K562 (cell line): ENCODE measurements at regions not wholly inside any gene's neighbourhood (a gene's known extent, or its start where the extent isn't known, plus 50 kb on each side); places are given as distances from the start of the nearest gene placed in this dataset.

Source experiments
- ATAC-seq: fragments of 200-7000 bp; cut with Tn5 transposase; 3 replicates; pipeline ENCODE4 v1.9.1; 2020; ENCODE audit warnings: moderate library complexity
- BruUV-seq: library from RNA; stranded (reverse); fragments of 400-500 nt; replicated peaks from 2 replicates; lab custom pipeline; 2021; lab: Mats Ljungman, UMichigan
- CTCF ChIA-PET: fragments of 300-600 bp; formaldehyde crosslinking; extraction: SDS; loops from one replicate; lab custom pipeline; 2021; ENCODE audit warnings: low intra/inter-chr PET ratio; lab: Yijun Ruan, JAX
- POLR2A ChIA-PET: fragments of 300-600, 350-650 bp; sonication (Branson Sonifier 250); formaldehyde crosslinking; extraction: SDS; loops from one replicate; lab custom pipeline; 2021; ENCODE audit warnings: antibody characterized with exemption, inconsistent platforms; lab: Yijun Ruan, JAX
- DNase-seq, 4 experiments: peaks; one replicate each; pipeline versions ENCODE4 v3.0.0 to v3.0.0-alpha.2; 2011 to 2018; ENCODE audit warnings: low spot score in 3 of 4, mixed read lengths in 3 of 4; ENCODE audit errors: extremely low read depth in 1 of 4
- FAIRE-seq: peaks from 2 replicates; lab custom pipeline; 2011; peaks lifted over from hg19 to GRCh38; lab: Jason Lieb, UNC
- H2AFZ ChIP-seq: 2 replicates; pipeline ENCODE4 v1.6.0; 2011; ENCODE audit warnings: low read depth, low read length, control low read depth, inconsistent platforms
- H3K27ac ChIP-seq: fragments of 200-600 bp; 3 replicates; pipeline ENCODE4 v1.8.0; 2011; ENCODE audit warnings: low read depth, mild to moderate bottlenecking, control low read depth, inconsistent platforms, low read length, moderate library complexity, mixed read lengths; ENCODE audit errors: extremely low read depth
- H3K27me3 ChIP-seq, 2 experiments: fragments of 300-600 bp in 1 of 2; 2 replicates in 1 of 2; 3 replicates in 1 of 2; pipeline versions ENCODE4 v1.6.0 to v1.8.0; 2011; ENCODE audit warnings: inconsistent platforms in 2 of 2, low read length in 2 of 2, mild to moderate bottlenecking in 1 of 2, mixed read lengths in 1 of 2, moderate library complexity in 1 of 2; ENCODE audit not compliant: control insufficient read depth in 2 of 2, insufficient read depth in 2 of 2
- H3K36me3 ChIP-seq: fragments of 300-600 bp; 3 replicates; pipeline ENCODE4 v1.8.0; 2011; ENCODE audit warnings: mild to moderate bottlenecking, low read length, inconsistent platforms; ENCODE audit not compliant: control insufficient read depth, insufficient read depth
- H3K4me1 ChIP-seq, 2 experiments: fragments of 200-600 bp in 1 of 2; replicated peaks in 1 of 2; 2 replicates in 1 of 2; 3 replicates in 1 of 2; pipeline versions ENCODE4 v1.5.1 to v1.8.0; 2011; ENCODE audit warnings: inconsistent platforms in 2 of 2, low read length in 2 of 2, mild to moderate bottlenecking in 1 of 2, mixed read lengths in 1 of 2, moderate library complexity in 1 of 2; ENCODE audit not compliant: control insufficient read depth in 2 of 2, insufficient read depth in 2 of 2
- H3K4me2 ChIP-seq: 2 replicates; pipeline ENCODE4 v1.6.1; 2011; ENCODE audit warnings: low read length, control low read depth, inconsistent platforms, mixed read lengths; ENCODE audit not compliant: insufficient read depth
- H3K4me3 ChIP-seq: fragments of 200-600 bp; sonication (generic), shearing (Covaris generic); 2 replicates; pipeline ENCODE4 v1.5.1; 2016; ENCODE audit warnings: control low read depth, inconsistent platforms
- H3K79me2 ChIP-seq: fragments of 200-600 bp; 3 replicates; pipeline ENCODE4 v1.8.0; 2011; ENCODE audit warnings: low read length, inconsistent platforms; ENCODE audit not compliant: control insufficient read depth, insufficient read depth
- H3K9ac ChIP-seq, 2 experiments: 2 replicates each; pipeline versions ENCODE4 v1.6.0 to v1.6.1; 2011; ENCODE audit warnings: low read depth in 2 of 2, low read length in 2 of 2, control low read depth in 1 of 2, inconsistent platforms in 1 of 2, mild to moderate bottlenecking in 1 of 2, mixed read lengths in 1 of 2; ENCODE audit not compliant: insufficient read depth in 1 of 2
- H3K9me1 ChIP-seq: one replicate; pipeline ENCODE4 v1.6.0; 2011; ENCODE audit warnings: inconsistent platforms, mild to moderate bottlenecking, low read length, moderate library complexity; ENCODE audit not compliant: control insufficient read depth, insufficient read depth
- H3K9me3 ChIP-seq: replicated peaks from 2 replicates; pipeline ENCODE4 v1.5.1; 2011; ENCODE audit warnings: low read depth, low read length, inconsistent platforms; ENCODE audit not compliant: control insufficient read depth, insufficient read depth
- H4K20me1 ChIP-seq: replicated peaks from 2 replicates; pipeline ENCODE4 v1.6.1; 2011; ENCODE audit warnings: low read length, inconsistent platforms, mixed read lengths; ENCODE audit not compliant: control insufficient read depth, insufficient read depth
- WGBS: fragments of 100-300 bp; shearing (Covaris generic); methylation state at CpG from one replicate; pipeline ENCODE4 v1.1.6; 2016; ENCODE audit warnings: low coverage, mixed read lengths; ENCODE audit not compliant: insufficient coverage; ENCODE audit errors: missing lambda C conversion rate; 5-methylcytosine and 5-hydroxymethylcytosine counted together
- in situ Hi-C: fragments of 300-500 bp; cut with MboI; formaldehyde crosslinking; loops from 4 replicates; pipeline ENCODE4 v1.15.0; 2018; ENCODE audit warnings: inconsistent platforms, mixed read lengths
- intact Hi-C: fragments of 100-400 bp; cut with micrococcal nuclease; formaldehyde crosslinking; loops from 2 replicates; pipeline ENCODE4 v1.14.2; 2022
- TF ChIP-seq, protein P1 (sequence below): fragments of 250-450 bp; sonication (Bioruptor Pico); IDR thresholded peaks from 2 replicates; pipeline ENCODE4 v1.5.0; 2020; ENCODE audit warnings: mild to moderate bottlenecking, borderline replicate concordance
- TF ChIP-seq, protein P2 (sequence below): fragments of 250-450 bp; sonication (Bioruptor Pico); IDR thresholded peaks from 2 replicates; pipeline ENCODE4 v1.4.0; 2020; ENCODE audit warnings: mild to moderate bottlenecking, moderate library complexity
- TF ChIP-seq, protein P3 (sequence below): fragments of 450-650 bp; IDR thresholded peaks from 2 replicates; pipeline ENCODE4 v1.6.1; 2016; ENCODE audit warnings: antibody characterized with exemption

DNA sequence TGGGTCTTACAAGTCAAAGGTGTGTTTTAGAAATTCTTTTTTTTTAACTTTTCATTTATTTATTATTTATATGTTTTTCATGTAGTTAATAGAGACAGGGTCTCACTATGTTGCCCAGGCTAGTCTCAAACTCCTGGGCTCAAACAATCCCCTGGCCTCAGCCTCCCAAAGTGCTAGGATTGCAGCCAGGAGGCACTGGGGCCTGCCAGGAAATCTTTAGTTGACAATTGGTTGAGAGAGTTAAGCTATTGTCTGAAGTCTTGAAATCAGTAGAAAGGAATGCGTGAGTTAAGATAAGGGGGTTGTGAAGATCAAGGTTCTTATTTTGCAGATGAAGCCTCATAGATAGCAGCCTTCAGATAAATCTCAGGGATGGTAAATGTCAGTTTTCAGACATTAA lies 245.4 kb upstream of the GALNT17 start:
- H3K4me2 ChIP-seq: no peak overlapping the region
- no peaks in the 10 kb centered on the region for H3K9me3 ChIP-seq
- H3K79me2 ChIP-seq: no peaks in the 10 kb centered on the region
- in situ Hi-C loops: no loop called here
- WGBS: 0% methylated on average over 1 of the region's 1 CpG
- H3K4me1 ChIP-seq: no peaks in the 10 kb centered on the region
- H4K20me1 ChIP-seq: no peaks in the 10 kb centered on the region
- H3K27me3 ChIP-seq: no peaks in the 10 kb centered on the region
- ChIA-PET POLR2A (interaction anchor here (0.7 kb wide), 1 partner anchor 10 kb away, joined by 3 read pairs; no protein-coding TSS in a partner anchor), CTCF (no interaction called here)
- TF ChIP-seq, protein P1, sequence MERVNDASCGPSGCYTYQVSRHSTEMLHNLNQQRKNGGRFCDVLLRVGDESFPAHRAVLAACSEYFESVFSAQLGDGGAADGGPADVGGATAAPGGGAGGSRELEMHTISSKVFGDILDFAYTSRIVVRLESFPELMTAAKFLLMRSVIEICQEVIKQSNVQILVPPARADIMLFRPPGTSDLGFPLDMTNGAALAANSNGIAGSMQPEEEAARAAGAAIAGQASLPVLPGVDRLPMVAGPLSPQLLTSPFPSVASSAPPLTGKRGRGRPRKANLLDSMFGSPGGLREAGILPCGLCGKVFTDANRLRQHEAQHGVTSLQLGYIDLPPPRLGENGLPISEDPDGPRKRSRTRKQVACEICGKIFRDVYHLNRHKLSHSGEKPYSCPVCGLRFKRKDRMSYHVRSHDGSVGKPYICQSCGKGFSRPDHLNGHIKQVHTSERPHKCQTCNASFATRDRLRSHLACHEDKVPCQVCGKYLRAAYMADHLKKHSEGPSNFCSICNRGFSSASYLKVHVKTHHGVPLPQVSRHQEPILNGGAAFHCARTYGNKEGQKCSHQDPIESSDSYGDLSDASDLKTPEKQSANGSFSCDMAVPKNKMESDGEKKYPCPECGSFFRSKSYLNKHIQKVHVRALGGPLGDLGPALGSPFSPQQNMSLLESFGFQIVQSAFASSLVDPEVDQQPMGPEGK (CRISPR knock-in tag): no peak
- TF ChIP-seq, protein P2, sequence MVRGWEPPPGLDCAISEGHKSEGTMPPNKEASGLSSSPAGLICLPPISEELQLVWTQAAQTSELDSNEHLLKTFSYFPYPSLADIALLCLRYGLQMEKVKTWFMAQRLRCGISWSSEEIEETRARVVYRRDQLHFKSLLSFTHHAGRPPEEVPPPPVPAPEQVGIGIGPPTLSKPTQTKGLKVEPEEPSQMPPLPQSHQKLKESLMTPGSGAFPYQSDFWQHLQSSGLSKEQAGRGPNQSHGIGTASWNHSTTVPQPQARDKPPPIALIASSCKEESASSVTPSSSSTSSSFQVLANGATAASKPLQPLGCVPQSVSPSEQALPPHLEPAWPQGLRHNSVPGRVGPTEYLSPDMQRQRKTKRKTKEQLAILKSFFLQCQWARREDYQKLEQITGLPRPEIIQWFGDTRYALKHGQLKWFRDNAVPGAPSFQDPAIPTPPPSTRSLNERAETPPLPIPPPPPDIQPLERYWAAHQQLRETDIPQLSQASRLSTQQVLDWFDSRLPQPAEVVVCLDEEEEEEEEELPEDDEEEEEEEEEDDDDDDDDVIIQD: no peak
- TF ChIP-seq, protein P3, sequence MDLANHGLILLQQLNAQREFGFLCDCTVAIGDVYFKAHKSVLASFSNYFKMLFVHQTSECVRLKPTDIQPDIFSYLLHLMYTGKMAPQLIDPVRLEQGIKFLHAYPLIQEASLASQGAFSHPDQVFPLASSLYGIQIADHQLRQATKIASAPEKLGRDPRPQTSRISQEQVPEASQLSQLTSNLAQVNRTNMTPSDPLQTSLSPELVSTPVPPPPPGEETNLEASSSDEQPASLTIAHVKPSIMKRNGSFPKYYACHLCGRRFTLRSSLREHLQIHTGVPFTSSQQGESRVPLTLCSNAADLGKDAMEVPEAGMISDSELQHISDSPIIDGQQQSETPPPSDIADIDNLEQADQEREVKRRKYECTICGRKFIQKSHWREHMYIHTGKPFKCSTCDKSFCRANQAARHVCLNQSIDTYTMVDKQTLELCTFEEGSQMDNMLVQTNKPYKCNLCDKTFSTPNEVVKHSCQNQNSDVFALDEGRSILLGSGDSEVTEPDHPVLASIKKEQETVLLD: no peak
- no peak for ATAC-seq
- intact Hi-C loops: no loop called here
- no peak overlapping the region for H3K4me3 ChIP-seq
- BruUV-seq: no TSS peak
- no peak overlapping the region for H3K9ac ChIP-seq
- FAIRE-seq: no peak
- H2AFZ ChIP-seq: no peak overlapping the region
- H3K36me3 ChIP-seq: no peaks in the 10 kb centered on the region
- H3K27ac ChIP-seq: no peak overlapping the region
- H3K9me1 ChIP-seq: no peaks in the 10 kb centered on the region
- DNase-seq: no peak
